Esophagus muscularis mucosa (tissue), 4 donors: ENCODE measurements at regions not wholly inside any gene's neighbourhood (a gene's known extent, or its start where the extent isn't known, plus 50 kb on each side); places are given as distances from the start of the nearest gene placed in this dataset.

ENCODE experiments used
- CTCF ChIP-seq, 3 experiments: fragments of 200-600 bp in 2 of 3; fragments of 450-650 bp in 1 of 3; sonication (generic) in 2 of 3; IDR thresholded peaks; one replicate each; pipeline ENCODE4 v1.5.1; 2017 to 2019; ENCODE audit warnings: antibody characterized with exemption in 3 of 3, mild to moderate bottlenecking in 2 of 3, moderate library complexity in 1 of 3
- EP300 ChIP-seq: sonication (generic); formaldehyde crosslinking; IDR thresholded peaks from one replicate; pipeline ENCODE4 v1.6.1; 2017; ENCODE audit warnings: antibody characterized with exemption
- POLR2A ChIP-seq: fragments of 450-650 bp; IDR thresholded peaks from one replicate; pipeline ENCODE4 v1.6.1; 2017; ENCODE audit warnings: antibody characterized with exemption, moderate library complexity, mild to moderate bottlenecking, low read depth
- POLR2AphosphoS5 ChIP-seq, 2 donors: sonication (generic); formaldehyde crosslinking; IDR thresholded peaks; one replicate each; pipeline ENCODE4 v1.6.1; 2017; ENCODE audit warnings: antibody characterized with exemption in 2 of 2

DNA sequence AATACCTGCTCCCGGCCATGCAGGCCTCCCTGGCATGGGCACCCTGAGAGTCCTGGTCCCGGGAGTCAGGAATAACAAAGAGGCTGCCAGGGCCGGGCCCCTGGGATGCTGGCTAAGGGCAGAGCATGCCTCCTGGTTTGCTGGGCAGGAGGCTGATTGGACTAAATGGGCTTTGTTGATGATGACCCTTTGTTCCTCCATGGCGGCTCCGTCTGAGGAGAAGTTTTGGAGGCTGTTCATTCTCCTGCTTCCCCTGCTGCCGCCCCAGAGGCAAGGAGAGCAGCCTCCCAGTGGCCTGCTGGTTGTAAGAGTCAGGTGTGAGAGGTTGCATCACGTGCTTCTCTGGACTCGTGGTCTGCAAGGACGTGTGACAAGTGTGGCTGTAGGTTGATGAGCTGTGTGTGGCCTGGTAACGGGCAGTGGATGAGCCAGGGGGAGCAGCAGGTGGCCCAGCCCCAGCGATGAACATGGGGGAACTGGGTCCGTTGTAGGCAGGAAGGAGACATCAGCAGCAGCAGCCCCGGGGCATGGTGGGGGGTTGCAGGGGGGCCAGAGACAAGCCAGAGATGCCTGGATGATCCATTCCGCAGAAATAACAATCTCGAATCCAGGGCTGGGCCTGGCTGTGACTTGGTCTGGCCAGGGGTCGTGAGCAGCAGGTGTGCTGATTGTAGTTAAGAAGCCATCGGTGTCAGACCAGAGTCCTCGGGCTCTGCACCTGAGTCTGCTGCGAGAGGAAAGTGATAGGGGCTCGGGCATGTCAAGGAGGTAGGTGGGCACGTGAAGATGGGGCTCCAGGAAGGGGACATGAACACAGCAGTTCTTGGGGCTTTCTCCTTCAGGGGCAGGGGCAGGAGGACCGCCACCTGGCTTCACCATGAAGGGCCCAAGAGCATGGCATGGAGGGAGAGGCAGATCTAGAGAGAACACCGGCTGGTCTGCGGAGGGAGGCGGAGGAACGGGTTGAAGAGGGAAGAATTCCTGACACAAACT lies 101.4 kb downstream of the TNFRSF13B start:
- no peak for TF ChIP-seq CTCF (IDR thresholded peaks at IDR 0.05)
- no peak for TF ChIP-seq POLR2AphosphoS5 (IDR thresholded peaks at IDR 0.05)
- no peak for TF ChIP-seq POLR2A
- no peak for TF ChIP-seq EP300
